Activated T-helper 9 cell treated with anti-CD3 and anti-CD28 coated beads, Interleukin-2, amount 50 U/mL, for 16 hours (primary cell): ENCODE measurements at regions not wholly inside any gene's neighbourhood (a gene's known extent, or its start where the extent isn't known, plus 50 kb on each side); places are given as distances from the start of the nearest gene placed in this dataset.
"Not testable (repeated sequence)": the region's sequence is repeated elsewhere in the genome, so short reads cannot be mapped to it uniquely, and the experiment has no call there.

Experiments used
- DNase-seq: peaks from one replicate; pipeline ENCODE4 v3.0.0-alpha.2; 2020; ENCODE audit warnings: low read depth

GRCh38 chr2:234406085-234406484 is 90.8 kb downstream of the ARL4C start:
- DNase-seq, result no peak

- no peak for DNase-seq
Observed at GRCh38 chr2:234405462-234405861, 91.4 kb downstream of the ARL4C start.

- DNase-seq, result no peak
Observed at GRCh38 chr2:234404957-234405356, 91.9 kb downstream of the ARL4C start.

- no peak for DNase-seq
Observed at GRCh38 chr2:234403751-234404150, 93.1 kb downstream of the ARL4C start.

GRCh38 chr2:234403074-234403473 is 93.8 kb downstream of the ARL4C start:
- DNase-seq, result no peak

- DNase-seq, result no peak
Observed at GRCh38 chr2:234401426-234401825, 95.5 kb downstream of the ARL4C start.

GRCh38 chr2:234399451-234400246 is 97.2 kb downstream of the ARL4C start:
- DNase-seq, result no peak

GRCh38 chr2:234398531-234398930 is 98.3 kb downstream of the ARL4C start:
- no peak for DNase-seq

GRCh38 chr2:234395891-234396420 is 100.9 kb downstream of the ARL4C start:
- no peak for DNase-seq

- no peak for DNase-seq
Observed at GRCh38 chr2:234394450-234394849, 102.4 kb downstream of the ARL4C start.

GRCh38 chr2:234393354-234393753 is 103.5 kb downstream of the ARL4C start:
- DNase-seq, result no peak

GRCh38 chr2:234392041-234392615 is 104.8 kb downstream of the ARL4C start:
- DNase-seq, result no peak

- DNase-seq, result no peak
Observed at GRCh38 chr2:234391625-234392024, 105.3 kb downstream of the ARL4C start.

- DNase-seq, result not testable (repeated sequence)
Observed at GRCh38 chr2:234389661-234390060, 107.2 kb downstream of the ARL4C start.

GRCh38 chr2:234388591-234388990 is 108.3 kb downstream of the ARL4C start:
- no peak for DNase-seq

- no peak for DNase-seq
Observed at GRCh38 chr2:234386971-234387370, 109.9 kb downstream of the ARL4C start.

- no peak for DNase-seq
Observed at GRCh38 chr2:234382131-234382530, 114.8 kb downstream of the ARL4C start.

- DNase-seq, result not testable (repeated sequence)
Observed at GRCh38 chr2:234378958-234379357, 117.9 kb downstream of the ARL4C start.

GRCh38 chr2:234378440-234378839 is 118.4 kb downstream of the ARL4C start:
- no peak for DNase-seq

- no peak for DNase-seq
Observed at GRCh38 chr2:234377761-234378391, 119.0 kb downstream of the ARL4C start.

GRCh38 chr2:234376229-234376628 is 120.7 kb downstream of the ARL4C start:
- no peak for DNase-seq

GRCh38 chr2:234375176-234375880 is 121.6 kb downstream of the ARL4C start:
- no peak for DNase-seq
